HEK293 (cell line): ENCODE measurements at regions not wholly inside any gene's neighbourhood (a gene's known extent, or its start where the extent isn't known, plus 50 kb on each side); places are given as distances from the start of the nearest gene placed in this dataset.

ENCODE experiments used
- CTCF ChIP-seq: fragments of 450-650 bp; formaldehyde crosslinking; IDR thresholded peaks from 2 replicates; pipeline ENCODE4 v1.5.1; 2016; ENCODE audit warnings: missing biosample characterization, missing genetic modification characterization
- HOXA7 ChIP-seq: sonication (generic); formaldehyde crosslinking; IDR thresholded peaks from 2 replicates; pipeline ENCODE4 v1.8.1; 2022; ENCODE audit warnings: missing genetic modification reagents, borderline replicate concordance
- REST ChIP-seq: fragments of 450-650 bp; formaldehyde crosslinking; IDR thresholded peaks from 2 replicates; pipeline ENCODE4 v1.5.1; 2016; ENCODE audit warnings: missing biosample characterization, missing genetic modification characterization
- SP2 ChIP-seq: fragments of 450-650 bp; formaldehyde crosslinking; IDR thresholded peaks from 2 replicates; pipeline ENCODE4 v1.5.1; 2016; ENCODE audit warnings: missing biosample characterization, missing genetic modification characterization
- YY2 ChIP-seq: fragments of 450-650 bp; formaldehyde crosslinking; IDR thresholded peaks from 2 replicates; pipeline ENCODE4 v1.5.1; 2016; ENCODE audit warnings: missing biosample characterization, missing genetic modification characterization
- ZBTB17 ChIP-seq: fragments of 450-650 bp; formaldehyde crosslinking; IDR thresholded peaks from 2 replicates; pipeline ENCODE4 v1.5.1; 2016; ENCODE audit warnings: missing biosample characterization, missing genetic modification characterization
- ZNF274 ChIP-seq, 2 experiments: fragments of 200-500 bp in 1 of 2; fragments of 450-650 bp in 1 of 2; sonication (Bioruptor generic) in 1 of 2; formaldehyde crosslinking in 1 of 2; IDR thresholded peaks; 2 replicates each; pipeline versions ENCODE4 v1.5.1 to v1.6.1; 2014 to 2016; ENCODE audit warnings: borderline replicate concordance in 1 of 2, inconsistent platforms in 1 of 2, low read length in 1 of 2, missing biosample characterization in 1 of 2, missing genetic modification characterization in 1 of 2
- ZNF639 ChIP-seq: fragments of 450-650 bp; formaldehyde crosslinking; IDR thresholded peaks from 2 replicates; pipeline ENCODE4 v1.5.1; 2016; ENCODE audit warnings: missing biosample characterization, missing genetic modification characterization
- ZNF660 ChIP-seq: fragments of 450-650 bp; IDR thresholded peaks from 2 replicates; pipeline ENCODE4 v1.5.1; 2018; ENCODE audit warnings: missing biosample characterization, mild to moderate bottlenecking, missing genetic modification characterization
- ZNF704 ChIP-seq: fragments of 450-650 bp; formaldehyde crosslinking; IDR thresholded peaks from 2 replicates; pipeline ENCODE4 v1.5.1; 2016; ENCODE audit warnings: missing biosample characterization, missing genetic modification characterization
- ZNF785 ChIP-seq: fragments of 450-650 bp; formaldehyde crosslinking; IDR thresholded peaks from 2 replicates; pipeline ENCODE4 v1.5.1; 2016; ENCODE audit warnings: missing biosample characterization, missing genetic modification characterization

- no peak for TF ChIP-seq ZNF660 (tag by site-specific recombination)
- no peak for TF ChIP-seq SP2 (tag by site-specific recombination)
- no peak for TF ChIP-seq YY2 (tag by site-specific recombination)
- no peak for TF ChIP-seq ZBTB17
- TF ChIP-seq CTCF (tag by site-specific recombination): no peak
- no peak for TF ChIP-seq HOXA7 (CRISPR knock-in tag)
- no peak for TF ChIP-seq ZNF704
- no peak for TF ChIP-seq REST (tag by site-specific recombination)
- no peak for TF ChIP-seq ZNF274 (IDR thresholded peaks at IDR 0.05; ENCODE audit: low read length)
- TF ChIP-seq ZNF274 (tag by site-specific recombination; IDR thresholded peaks at IDR 0.05; ENCODE audit: borderline replicate concordance): no peak
- no peak for TF ChIP-seq ZNF785 (tag by site-specific recombination)
- no peak for TF ChIP-seq ZNF639 (tag by site-specific recombination)
Measured at GRCh38 chr3:102827386-102827785, 392.6 kb downstream of the ZPLD1 start.
